Loucy (cell line): ENCODE measurements at regions not wholly inside any gene's neighbourhood (a gene's known extent, or its start where the extent isn't known, plus 50 kb on each side); places are given as distances from the start of the nearest gene placed in this dataset.

ENCODE experiments used
- H2AFZ ChIP-seq: fragments of 200-600 bp; sonication (generic); 2 replicates; pipeline ENCODE4 v1.6.0; 2016; ENCODE audit warnings: antibody characterized with exemption, mild to moderate bottlenecking, low read length, moderate library complexity
- H3F3A ChIP-seq: fragments of 200-600 bp; 2 replicates; pipeline ENCODE4 v1.6.0; 2016; ENCODE audit warnings: antibody characterized with exemption, low read depth, mild to moderate bottlenecking
- H3K27me3 ChIP-seq: fragments of 200-600 bp; sonication (generic); 2 replicates; pipeline ENCODE4 v1.6.1; 2014; ENCODE audit warnings: low read length, mild to moderate bottlenecking; ENCODE audit not compliant: insufficient read depth, poor library complexity, severe bottlenecking
- H3K36me3 ChIP-seq: fragments of 200-600 bp; sonication (generic); 2 replicates; pipeline ENCODE4 v1.6.1; 2016; ENCODE audit warnings: low read length; ENCODE audit not compliant: insufficient read depth
- H3K4me1 ChIP-seq: fragments of 200-600 bp; sonication (generic); 2 replicates; pipeline ENCODE4 v1.5.1; 2014; ENCODE audit warnings: low read length, mild to moderate bottlenecking; ENCODE audit not compliant: insufficient read depth, poor library complexity, severe bottlenecking
- H3K4me2 ChIP-seq: fragments of 200-600 bp; sonication (generic); 2 replicates; pipeline ENCODE4 v1.6.0; 2014; ENCODE audit warnings: antibody characterized with exemption, low read length, low read depth, mild to moderate bottlenecking; ENCODE audit not compliant: poor library complexity, severe bottlenecking
- H3K4me3 ChIP-seq: fragments of 200-600 bp; sonication (generic); 2 replicates; pipeline ENCODE4 v1.5.1; 2014; ENCODE audit warnings: low read length, mild to moderate bottlenecking, mixed read lengths; ENCODE audit not compliant: poor library complexity, severe bottlenecking
- H3K79me2 ChIP-seq: fragments of 200-600 bp; sonication (generic); 2 replicates; pipeline ENCODE4 v1.6.1; 2014; ENCODE audit warnings: low read length; ENCODE audit not compliant: insufficient read depth
- H3K9ac ChIP-seq: fragments of 200-600 bp; sonication (generic); 2 replicates; pipeline ENCODE4 v1.6.0; 2014; ENCODE audit warnings: mild to moderate bottlenecking, low read depth, low read length, moderate library complexity; ENCODE audit not compliant: poor library complexity, severe bottlenecking
- H3K9me2 ChIP-seq: fragments of 200-600 bp; sonication (generic); replicated peaks from 2 replicates; pipeline ENCODE4 v1.6.1; 2016; ENCODE audit warnings: low read depth, low read length, mixed read lengths
- H3K9me3 ChIP-seq: fragments of 200-600 bp; sonication (generic); 2 replicates; pipeline ENCODE4 v1.6.1; 2014; ENCODE audit warnings: mild to moderate bottlenecking, antibody characterized with exemption, low read length, low read depth; ENCODE audit not compliant: insufficient read depth
- H4K20me1 ChIP-seq: fragments of 200-600 bp; sonication (generic); 2 replicates; pipeline ENCODE4 v1.6.0; 2014; ENCODE audit warnings: antibody characterized with exemption, low read length, mild to moderate bottlenecking; ENCODE audit not compliant: insufficient read depth, poor library complexity, severe bottlenecking
- EZH2phosphoT487 ChIP-seq: fragments of 200-600 bp; IDR thresholded peaks from 2 replicates; pipeline ENCODE4 v1.6.1; 2018; ENCODE audit warnings: antibody characterized with exemption, mild to moderate bottlenecking, moderate library complexity, borderline replicate concordance
- TF ChIP-seq, protein P1 (sequence below): fragments of 200-600 bp; sonication (generic); conservative IDR thresholded peaks from 2 replicates; pipeline ENCODE4 v1.5.1; 2014; ENCODE audit warnings: mild to moderate bottlenecking, antibody characterized with exemption, low read length

DNA sequence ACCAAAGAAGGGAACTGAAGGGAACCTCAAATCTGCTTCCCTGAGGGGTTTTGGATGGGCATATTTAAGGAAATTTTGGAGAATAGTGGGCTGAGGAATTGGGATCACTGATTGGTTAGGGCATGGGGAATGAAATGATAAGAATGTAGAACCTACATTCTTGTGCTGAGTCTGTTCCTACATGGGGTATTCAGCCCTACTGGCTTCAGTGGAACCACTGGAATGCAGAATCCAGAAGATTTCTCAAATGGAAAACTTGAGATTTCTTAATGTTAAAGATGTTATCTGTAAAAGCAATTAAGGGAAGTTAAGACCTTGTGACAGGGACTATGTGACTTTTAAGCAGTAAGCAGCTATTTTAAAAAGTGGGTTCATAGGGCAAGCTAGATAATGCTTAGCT, 1062.4 kb downstream of the AGBL1 start:
- H3K9me3 ChIP-seq = 0 out of 2 replicates have a peak, but pooled peaks cover 2% of the 10 kb centered on the region
- H4K20me1 ChIP-seq = no peaks in the 10 kb centered on the region
- H3K36me3 ChIP-seq = no peaks in the 10 kb centered on the region
- no peak overlapping the region for H3K4me3 ChIP-seq
- H2AFZ ChIP-seq = no peak overlapping the region
- no peak overlapping the region for H3K4me2 ChIP-seq
- H3K9ac ChIP-seq = no peak overlapping the region
- H3K9me2 ChIP-seq = no peaks in the 10 kb centered on the region
- no peaks in the 10 kb centered on the region for H3K27me3 ChIP-seq
- no peaks in the 10 kb centered on the region for H3F3A ChIP-seq
- H3K79me2 ChIP-seq = no peaks in the 10 kb centered on the region
- no peak for TF ChIP-seq EZH2phosphoT487
- TF ChIP-seq, protein P1, sequence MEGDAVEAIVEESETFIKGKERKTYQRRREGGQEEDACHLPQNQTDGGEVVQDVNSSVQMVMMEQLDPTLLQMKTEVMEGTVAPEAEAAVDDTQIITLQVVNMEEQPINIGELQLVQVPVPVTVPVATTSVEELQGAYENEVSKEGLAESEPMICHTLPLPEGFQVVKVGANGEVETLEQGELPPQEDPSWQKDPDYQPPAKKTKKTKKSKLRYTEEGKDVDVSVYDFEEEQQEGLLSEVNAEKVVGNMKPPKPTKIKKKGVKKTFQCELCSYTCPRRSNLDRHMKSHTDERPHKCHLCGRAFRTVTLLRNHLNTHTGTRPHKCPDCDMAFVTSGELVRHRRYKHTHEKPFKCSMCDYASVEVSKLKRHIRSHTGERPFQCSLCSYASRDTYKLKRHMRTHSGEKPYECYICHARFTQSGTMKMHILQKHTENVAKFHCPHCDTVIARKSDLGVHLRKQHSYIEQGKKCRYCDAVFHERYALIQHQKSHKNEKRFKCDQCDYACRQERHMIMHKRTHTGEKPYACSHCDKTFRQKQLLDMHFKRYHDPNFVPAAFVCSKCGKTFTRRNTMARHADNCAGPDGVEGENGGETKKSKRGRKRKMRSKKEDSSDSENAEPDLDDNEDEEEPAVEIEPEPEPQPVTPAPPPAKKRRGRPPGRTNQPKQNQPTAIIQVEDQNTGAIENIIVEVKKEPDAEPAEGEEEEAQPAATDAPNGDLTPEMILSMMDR = no peak
- no peaks in the 10 kb centered on the region for H3K4me1 ChIP-seq

DNA sequence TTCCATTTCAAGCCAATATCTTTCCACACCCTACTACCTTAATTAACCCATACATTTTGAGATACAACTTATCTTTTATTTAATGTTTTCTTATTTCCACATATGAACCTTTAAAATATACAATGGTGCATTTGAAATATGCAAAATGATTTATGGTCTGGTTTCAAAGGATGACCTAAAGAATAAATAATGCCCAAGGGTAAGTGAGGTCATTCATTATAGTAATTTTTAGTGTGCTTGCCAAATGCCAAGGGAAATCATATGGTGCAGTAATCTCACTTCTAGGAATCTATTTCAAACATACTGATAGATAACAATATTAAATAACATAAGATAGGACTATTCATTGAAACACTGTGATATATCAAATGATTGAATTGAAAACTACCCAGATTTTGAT, 1055.4 kb downstream of the AGBL1 start:
- Histone ChIP-seq H3K4me3 (no peak overlapping the region), H4K20me1 (no peaks in the 10 kb centered on the region), H2AFZ (no peak overlapping the region), H3K79me2 (no peaks in the 10 kb centered on the region), H3F3A (no peaks in the 10 kb centered on the region), H3K36me3 (no peaks in the 10 kb centered on the region), H3K27me3 (no peaks in the 10 kb centered on the region), H3K9me3 (0 out of 2 replicates have a peak, but pooled peaks cover 2% of the 10 kb centered on the region), H3K9ac (no peak overlapping the region), H3K4me1 (no peaks in the 10 kb centered on the region), H3K9me2 (no peaks in the 10 kb centered on the region), H3K4me2 (no peak overlapping the region)
- TF ChIP-seq, protein P1 = no peak
- TF ChIP-seq EZH2phosphoT487 = no peak

DNA sequence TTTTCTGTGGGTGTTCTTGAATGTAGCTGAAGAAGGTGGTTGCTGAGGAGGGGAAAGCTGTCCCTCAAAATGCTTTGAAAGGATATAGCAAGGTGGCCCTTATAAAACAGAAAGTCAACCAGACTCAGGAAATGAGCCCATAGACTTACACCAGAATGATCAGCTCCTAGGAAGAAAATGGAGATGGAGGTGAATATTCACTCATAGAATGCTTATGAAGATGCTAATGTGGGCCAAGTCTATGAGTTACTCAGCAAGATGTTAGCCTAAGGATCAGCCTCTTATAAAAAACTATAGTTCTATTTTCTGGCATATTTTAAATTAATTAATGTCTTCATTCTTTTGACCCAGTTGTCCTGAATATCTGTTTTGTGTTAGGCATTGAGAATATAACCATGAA, 1054.0 kb downstream of the AGBL1 start:
- Histone ChIP-seq H3K9me2 (no peaks in the 10 kb centered on the region), H3K4me1 (no peaks in the 10 kb centered on the region), H3K4me2 (no peak overlapping the region), H3K9me3 (no peaks in the 10 kb centered on the region), H3K4me3 (no peak overlapping the region), H3K36me3 (no peaks in the 10 kb centered on the region), H3K9ac (no peak overlapping the region), H3K79me2 (no peaks in the 10 kb centered on the region), H3K27me3 (no peaks in the 10 kb centered on the region), H2AFZ (no peak overlapping the region), H3F3A (no peaks in the 10 kb centered on the region), H4K20me1 (no peaks in the 10 kb centered on the region)
- TF ChIP-seq, protein P1 = no peak
